Stimulated activated CD4-positive, alpha-beta T cell treated with anti-CD3 and anti-CD28 coated beads, Interleukin-4, amount 100 ng/mL, for 48 hours (primary cell): ENCODE measurements at regions not wholly inside any gene's neighbourhood (a gene's known extent, or its start where the extent isn't known, plus 50 kb on each side); places are given as distances from the start of the nearest gene placed in this dataset.

Experiments used
- DNase-seq, 2 donors: peaks; one replicate each; pipeline ENCODE4 v3.0.0-alpha.2; 2020; ENCODE audit warnings: low read depth in 2 of 2

- no peak for DNase-seq
These were observed 137.4 kb downstream of the CEP135 start for GRCh38 chr4:56086073-56086541.

GRCh38 chr4:56085275-56085674 lies 136.5 kb downstream of the CEP135 start:
- no peak for DNase-seq

- DNase-seq, result no peak
These were observed 136.1 kb downstream of the CEP135 start for GRCh38 chr4:56084851-56085250.
